GM21390 (cell line): ENCODE measurements at regions not wholly inside any gene's neighbourhood (a gene's known extent, or its start where the extent isn't known, plus 50 kb on each side); places are given as distances from the start of the nearest gene placed in this dataset.
"Not testable (repeated sequence)": the region's sequence is repeated elsewhere in the genome, so short reads cannot be mapped to it uniquely, and the experiment has no call there.

Experiments used
- ATAC-seq: cut with Tn5 transposase; IDR thresholded peaks from one replicate; pipeline ENCODE4 v1.9.1; 2021; ENCODE audit not compliant: unreplicated experiment

DNA sequence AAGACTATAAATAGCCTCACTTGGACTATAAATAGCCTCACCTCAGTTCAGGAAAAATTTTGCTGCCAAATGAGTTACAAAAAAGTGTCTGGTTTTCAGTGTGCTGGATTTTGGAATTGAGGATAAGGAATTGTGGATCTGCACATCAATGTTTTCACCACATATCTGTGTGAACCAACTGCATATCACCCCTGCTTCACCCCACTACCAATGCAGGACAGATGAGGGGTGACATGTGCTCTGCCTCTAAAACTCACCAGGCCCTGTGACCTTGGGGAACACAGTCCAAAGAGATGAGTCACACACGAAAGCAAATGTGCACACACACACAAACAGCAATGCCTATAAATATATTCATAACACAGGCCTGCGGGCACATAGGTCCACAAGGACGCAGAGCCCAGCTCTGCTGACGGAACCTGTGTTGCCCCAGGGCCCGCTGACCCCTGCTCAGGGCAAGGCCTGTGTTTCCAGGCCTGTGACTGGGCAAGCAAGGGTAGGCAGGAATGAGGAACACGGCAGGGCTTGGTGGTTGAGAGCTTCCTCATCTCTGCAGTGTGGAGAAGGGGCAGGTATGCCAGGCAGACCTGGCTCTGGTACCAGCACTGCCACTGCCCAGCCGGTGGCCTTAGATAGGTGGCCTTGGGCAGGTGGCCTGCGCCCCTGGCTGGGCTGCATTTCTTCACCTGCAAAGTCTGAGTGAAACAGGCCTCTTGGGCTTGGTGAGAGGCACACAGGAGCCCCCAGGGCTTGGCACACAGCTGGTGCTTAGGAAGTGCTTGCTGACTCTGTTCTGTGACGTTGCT, 82.4 kb downstream of the ARL6IP4 start:
- ATAC-seq = no peak

DNA sequence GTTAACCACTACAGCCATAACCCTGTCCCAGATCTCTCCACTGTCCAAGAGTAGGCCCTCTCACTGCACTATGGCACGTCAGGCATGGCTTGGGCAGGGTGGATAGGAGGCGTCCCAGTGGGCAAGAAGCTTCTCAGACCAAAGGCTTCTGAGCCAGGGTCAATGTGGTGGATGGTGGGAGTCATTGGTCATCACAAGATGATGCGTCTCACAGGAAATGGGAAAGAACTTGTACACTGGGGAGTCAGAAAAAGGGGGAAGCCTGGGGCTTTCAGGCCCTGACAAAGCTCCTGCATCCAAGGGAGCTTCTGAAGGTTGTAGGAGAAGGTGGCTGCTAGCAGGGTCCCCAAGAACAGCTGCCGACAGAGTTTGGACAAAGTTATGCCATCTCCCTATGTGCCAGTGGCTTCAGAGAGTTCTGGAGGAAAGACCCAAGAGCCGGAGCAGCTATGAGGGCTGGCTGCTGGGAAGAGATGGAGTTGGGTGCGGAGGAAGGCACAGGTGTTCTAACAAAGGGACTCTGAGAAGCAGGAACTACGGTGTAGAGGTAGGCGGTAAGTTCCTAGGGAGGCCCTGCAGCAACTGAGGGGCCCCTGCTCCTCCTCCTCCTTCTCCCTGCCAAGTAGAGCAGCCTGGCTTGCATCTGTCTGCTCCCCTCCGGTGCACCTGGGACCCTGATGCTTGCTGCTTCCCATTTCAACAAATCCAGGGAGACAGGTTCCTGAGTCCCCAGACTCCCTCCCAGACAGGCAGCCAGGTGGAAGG, 81.1 kb downstream of the ARL6IP4 start:
- no peak for ATAC-seq

DNA sequence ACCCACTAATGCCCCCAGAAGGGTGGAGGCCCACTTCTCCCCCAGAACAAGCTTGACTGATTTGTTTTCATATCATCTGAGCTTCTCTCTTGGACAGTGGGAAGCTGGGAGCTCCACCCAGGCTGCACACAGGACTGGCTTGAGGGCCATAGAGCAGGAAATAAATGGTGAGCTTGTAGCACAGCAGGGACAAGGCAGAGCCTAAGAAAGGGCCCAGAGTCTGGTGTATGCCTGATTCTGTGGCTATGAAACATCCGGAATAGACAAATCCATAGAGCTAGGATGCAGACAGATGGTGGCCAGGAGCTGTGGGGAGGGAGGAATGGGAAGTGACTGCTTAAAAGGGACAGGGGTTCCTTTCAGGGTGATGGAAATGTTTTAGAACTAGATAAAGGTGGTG, 79.0 kb downstream of the ARL6IP4 start:
- no peak for ATAC-seq

DNA sequence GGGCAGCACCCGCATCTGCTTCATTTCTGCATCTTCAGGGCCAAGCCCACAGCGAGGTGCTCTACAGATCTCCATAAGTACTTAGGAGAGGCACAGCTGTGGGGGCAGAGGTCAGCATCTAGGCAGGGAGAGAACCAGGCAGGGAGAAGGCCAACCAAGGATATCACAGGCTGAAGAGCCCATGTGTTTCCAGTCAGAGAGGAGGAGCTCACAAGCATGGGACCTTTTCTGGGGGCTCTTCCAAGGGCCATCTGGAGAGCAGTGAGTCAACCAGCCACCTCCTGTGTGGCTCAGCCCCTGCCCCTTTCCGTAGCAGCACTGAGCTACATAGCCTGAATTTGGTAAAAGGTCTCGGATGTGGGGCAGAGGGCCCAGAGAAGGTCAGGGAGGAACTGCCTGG, 78.5 kb downstream of the ARL6IP4 start:
- no peak for ATAC-seq

DNA sequence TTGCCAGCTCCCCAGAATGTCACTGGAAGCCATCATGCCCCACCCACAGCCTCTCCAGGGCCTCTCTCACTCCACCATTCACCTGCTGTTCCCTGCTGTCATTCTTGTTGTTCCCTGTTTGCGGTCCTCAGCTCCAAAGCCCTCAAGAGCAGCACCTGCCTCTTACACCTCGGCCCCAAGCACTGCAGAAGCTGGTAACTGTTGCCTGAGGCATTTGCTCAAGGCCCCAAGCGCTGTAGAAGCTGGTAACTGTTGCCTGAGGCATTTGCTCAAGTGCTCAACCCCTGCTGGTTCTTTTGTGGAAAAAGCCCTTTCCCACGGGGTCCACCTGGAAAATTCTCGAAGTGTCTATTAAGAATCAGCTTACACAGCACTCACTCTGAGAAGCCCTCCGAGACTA, 78.0 kb downstream of the ARL6IP4 start:
- no peak for ATAC-seq

DNA sequence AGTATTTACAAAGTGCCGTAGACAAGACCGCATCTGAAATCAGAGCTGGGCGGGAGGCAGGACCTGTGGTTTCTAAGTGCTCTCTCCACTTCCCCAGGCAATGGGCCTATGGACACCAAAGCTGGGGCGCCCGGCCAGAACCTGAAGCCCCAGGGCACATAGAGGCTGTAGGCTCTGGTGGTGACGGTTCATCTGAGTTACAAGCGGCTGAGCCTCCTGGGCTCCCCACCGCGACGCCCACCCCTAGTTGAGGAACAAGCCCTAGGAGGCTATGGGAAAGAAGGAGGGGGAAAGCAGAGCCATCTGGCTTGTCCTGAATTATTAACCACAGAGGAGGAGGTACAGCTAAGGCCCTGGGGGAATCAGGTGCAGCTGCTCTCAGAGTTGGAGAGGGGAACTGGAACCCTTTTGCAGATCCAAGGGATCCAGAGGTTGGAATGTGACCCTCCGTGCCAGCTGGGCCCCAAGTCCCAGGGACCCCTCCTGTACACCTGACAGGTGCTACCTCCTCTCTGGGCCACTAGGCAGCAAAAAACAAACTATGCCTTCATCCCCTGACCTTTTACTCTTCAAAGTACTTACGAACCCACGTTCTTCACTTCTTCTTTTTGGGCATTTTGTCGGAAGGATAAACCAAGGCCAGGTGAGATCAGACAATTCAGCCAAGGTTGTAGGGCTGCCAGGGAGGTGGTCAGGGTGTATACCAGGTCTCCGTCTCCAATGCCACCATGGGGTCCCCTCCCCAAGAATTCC, 77.2 kb downstream of the ARL6IP4 start:
- ATAC-seq = no peak

DNA sequence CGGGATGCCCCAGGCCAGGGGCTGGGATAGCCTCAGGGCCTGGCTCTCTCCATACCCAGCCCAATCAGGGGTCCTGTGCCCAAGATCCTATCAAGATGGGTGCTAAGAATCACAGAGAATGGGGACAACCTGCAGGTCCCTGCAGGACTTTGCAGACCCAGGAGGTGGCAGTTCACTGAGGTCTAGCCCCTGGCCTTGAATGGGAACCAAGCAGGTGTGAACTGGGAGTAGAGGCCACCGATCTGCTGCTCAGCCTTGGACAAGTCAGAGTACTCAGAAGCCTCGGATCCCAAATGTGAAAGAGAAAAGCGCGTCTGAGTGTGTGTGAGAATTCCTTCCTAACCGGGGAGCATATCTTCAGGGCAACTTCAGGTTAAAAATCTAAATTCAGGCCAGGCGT, 76.2 kb downstream of the ARL6IP4 start:
- ATAC-seq = no peak

DNA sequence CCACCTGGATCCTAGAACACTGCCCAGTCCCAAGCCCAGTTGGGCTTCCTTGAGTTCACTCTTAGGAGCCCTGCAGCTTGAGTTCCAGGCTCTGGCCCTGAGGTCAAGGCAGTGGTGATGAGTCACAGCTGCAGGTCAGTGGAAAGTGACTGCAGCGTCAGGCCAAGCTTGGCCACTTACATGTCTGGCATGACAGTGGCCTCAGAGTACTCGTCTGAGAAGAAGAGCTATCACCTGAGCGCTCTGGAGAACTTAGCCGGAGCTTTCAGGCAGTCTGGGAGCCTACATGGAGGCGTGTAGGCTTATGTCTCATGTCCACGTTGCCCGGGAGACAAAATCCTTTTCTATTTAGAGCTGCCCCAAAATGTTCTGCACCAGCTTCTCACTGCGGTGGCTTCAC, 75.6 kb downstream of the ARL6IP4 start:
- ATAC-seq = no peak

DNA sequence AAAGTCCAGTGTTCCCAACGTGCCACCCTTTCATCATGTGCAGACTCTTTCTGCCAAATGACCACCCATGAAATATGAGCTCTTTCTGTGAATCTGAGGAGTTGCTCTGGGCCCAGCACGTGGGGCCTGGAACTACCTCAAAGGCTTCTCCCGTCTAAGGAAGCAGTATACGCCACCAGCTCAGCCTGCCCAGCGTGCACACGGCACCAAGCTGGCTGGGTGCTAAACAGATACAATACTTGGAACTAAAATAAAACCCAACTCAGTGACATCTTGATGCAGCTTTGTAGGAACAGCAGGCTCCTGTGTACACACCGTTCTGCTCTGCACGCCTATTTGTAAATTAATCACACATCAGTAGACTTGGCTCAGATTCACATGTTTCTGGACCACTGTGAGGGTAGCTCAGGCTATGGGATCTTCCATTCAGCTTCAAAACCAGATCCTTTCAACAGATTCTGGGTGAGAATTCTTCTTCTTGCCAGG, 74.8 kb downstream of the ARL6IP4 start:
- no peak for ATAC-seq

DNA sequence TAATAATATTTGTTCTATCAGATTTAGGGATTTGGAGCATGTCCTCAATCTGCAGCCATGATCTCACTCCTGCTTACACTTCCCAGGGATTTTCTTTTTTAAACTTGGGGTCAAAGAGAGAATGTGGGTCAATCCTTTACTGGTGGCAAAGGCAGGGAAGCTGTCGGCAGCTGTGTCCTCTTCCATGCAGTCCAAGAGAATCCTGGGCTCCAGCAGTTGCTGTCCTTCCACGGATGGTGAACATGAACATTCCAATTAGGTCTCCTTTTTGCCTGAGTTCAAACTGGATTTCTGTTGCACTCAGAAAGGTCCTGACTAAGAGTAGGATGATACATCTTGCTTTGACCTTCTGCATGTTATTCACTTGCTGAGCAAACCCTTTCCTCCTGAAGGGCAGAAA, 73.9 kb downstream of the ARL6IP4 start:
- ATAC-seq = no peak

DNA sequence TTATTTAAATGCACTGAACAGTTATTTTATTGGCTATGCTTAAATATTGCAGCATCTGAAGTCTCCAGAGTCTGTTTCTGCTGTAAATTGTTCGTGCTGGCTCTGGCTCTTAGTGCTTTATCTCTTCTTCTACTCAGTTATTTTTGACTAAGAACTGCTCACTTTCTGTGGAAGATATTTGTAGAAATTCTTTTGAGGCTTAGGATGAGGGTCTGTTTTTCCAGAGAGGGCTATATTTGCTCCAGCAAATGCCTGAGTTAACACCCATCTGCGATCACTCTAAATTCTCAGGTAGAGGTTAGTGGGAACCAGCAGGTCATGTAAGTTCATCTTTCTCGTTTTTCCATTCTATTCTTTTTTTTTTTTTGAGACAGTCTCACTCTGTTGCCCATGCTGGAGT, 71.1 kb downstream of the ARL6IP4 start:
- no peak for ATAC-seq

DNA sequence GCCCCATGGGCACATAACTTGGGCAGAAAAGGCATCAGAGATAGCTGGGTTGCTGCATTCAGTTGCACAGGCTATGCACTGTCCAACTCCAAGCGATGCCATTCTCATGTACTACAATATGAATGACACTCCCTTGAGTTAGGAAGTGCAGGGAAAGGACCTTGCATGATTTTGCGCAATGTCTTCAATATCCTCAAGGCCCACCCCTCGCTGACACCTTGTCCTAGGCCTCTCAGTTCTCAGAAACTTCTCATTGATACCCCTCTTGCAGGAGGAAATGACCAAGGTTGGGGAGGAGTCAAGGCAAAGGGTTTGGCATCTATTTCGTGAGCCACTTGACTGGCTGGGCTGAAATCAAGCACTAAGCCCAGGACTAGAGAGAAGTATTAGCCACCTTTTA, 70.4 kb downstream of the ARL6IP4 start:
- no peak for ATAC-seq

DNA sequence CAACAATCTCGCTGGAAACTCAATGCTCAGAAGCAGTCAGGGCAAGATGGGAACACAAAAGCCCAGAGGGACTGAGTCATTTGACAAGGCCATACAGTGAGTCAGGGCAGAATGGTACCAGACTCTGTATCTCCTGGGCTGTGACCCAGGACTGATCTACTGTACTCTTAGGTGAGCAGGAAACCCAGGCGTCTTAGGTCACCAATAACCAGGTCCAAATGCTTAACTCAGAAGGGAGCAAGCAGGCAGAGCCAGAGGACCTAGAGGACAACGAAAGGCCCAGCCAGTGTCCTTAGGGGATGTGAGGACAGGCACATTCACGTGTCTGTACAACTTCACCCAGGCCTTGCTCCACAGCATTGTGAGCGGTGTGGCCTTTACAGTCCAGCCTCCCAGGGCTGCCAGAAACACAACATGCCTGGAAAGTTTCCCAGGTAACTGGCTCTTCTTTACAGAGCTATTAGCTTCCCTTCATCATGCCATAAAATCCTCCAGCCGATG, 69.9 kb downstream of the ARL6IP4 start:
- ATAC-seq = no peak

DNA sequence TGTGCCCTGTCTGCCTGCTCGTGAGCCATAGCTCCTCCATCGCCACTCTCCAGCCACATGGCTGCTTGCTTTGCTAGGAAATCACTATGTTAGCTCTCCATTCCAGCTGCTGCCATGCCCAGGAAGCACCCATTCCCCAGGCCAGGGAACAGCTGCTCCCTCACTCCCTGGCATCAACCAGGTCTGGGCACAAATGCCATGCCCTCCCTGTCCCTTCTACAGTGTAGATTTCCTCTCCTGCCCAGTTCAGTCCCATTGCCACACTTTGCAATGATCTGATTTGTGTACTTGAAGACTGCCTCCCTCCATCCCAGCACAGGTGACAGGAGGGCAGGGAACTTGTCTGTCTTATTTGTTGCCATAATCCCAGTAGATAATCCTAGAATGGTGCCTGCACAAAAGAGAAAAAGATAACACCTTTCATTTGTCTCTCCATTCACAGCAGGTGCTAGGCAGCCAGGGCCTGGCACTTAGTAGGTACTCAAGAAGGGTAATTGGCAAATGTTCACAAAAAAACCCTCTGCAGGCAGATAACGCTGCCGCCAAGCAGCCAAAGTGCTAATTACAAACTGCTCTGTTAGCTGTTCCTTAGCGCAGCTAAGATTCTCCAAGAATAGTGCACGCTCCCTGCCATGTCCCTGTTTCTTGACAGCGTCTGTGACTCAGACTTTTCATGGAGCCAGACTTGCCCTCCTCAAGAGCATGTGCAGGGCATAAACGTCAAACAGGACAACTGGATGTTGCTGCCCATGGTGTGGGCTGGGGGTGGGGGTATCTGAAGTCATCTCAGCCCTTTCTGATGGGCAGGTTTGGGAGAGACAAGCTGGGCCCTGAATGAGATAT, 69.1 kb downstream of the ARL6IP4 start:
- ATAC-seq = no peak

DNA sequence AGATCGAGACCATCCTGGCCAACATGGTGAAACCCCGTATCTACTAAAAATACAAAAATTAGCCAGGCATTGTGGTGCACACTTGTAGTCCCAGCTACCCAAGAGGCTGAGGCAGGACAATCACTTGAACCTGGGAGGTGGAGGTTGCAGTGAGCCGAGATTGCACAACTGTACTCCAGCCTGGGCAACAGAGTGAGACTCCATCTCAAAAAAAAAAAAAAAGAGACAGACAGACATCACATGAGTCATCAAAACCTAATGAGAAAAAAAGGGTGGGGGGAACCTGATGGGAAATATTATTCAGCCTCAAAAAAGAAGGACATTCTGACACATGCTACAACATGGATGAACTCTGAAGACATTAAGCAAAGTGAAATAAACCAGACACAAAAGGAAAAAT, 67.4 kb downstream of the ARL6IP4 start:
- ATAC-seq = not testable (repeated sequence)

DNA sequence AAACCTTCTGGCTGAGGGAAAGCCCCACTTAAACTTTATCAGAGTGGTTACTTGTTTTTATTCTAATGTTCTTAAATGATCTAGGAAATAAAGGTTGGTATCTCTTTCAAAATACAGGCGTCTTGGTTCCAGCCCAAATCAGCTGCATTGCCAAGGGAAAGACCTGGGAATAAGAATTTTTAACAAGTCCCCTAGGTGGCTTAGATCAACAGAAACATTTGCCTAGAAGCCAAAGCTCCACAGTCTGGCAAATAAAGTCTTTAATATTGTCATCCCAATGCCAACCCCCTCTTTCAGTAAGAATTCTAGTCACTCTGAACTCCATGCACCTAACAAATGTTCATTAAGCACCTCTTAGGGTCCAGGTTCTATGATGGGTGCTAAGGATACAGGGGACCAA, 66.8 kb downstream of the ARL6IP4 start:
- ATAC-seq = no peak

DNA sequence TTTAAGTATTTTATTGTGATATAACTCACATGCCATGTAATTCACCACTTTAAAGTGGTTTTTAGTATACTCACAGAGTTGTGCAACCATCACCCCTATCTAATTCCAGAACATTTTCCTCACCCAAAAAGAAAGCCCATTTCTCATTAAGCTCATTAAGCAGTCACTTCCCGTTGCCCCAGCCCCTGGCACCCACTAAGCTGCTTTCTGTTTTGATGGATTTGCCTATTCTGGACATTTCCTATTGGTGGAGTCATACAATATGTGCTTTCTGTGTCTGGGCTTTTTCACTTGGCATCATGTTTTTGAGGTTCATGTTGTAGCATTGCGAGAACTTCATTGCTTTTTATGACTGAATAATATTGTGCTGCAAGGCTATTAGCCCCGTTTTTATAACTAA, 66.0 kb downstream of the ARL6IP4 start:
- no peak for ATAC-seq

DNA sequence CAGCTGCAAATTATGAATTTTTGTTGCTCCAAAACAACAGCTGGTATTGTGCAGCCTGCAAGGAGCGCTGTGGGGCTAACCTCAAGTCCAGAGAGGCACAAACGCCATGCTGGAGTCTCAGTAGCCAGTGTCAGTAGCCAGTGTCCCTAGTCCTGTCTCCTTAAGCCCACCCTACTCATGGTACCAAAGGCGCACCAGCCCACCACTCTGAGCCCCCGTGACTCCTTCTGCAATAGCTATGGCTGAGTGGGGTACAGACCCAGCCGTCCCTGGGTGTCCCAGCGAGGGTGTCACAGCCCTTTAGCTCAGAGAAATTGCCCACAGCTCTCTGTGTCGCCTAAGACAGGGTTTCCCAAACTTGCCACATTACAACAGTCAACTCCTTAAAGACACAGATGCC, 65.2 kb downstream of the ARL6IP4 start:
- no peak for ATAC-seq

DNA sequence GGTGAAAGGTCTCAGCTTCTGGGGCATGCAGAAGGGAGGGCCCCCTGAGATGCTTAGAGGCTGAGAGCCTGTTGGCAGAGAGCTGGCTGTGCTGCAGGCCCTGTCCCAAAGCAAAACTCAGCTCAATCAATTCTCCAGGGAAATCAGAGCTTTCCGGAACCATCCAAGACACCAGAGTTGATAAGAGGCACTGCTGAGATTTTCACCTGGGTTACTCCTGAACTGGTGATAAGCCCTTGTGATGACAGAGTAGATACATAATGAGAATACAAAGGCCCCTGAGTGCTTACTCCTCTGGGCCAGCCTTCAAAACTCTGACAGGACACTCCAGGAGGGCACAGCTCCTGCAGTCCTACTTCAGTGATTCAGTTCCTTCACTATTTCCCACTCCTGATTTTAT, 63.9 kb downstream of the ARL6IP4 start:
- no peak for ATAC-seq

DNA sequence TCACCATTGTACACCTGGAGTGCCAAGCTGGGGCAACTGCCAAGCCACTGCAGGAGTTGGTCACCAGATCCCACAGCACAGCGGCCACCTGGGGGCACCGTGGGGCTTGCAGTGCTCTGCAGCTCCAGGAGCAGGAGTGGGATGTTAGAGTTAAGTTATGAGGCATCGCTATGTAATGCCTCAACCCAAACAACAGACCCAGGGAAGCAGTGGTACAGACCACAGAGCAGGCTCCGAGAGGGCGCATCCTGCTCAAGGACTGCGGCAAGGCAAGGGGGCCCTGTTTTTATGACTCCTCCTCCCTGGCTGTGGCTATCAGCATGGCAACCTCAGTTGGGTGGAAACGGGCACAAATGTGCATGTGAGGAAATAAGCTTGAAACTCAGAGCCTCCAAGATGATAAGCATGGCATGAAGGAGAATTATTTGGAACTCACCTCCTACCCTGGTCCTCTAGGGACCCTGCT, 63.1 kb downstream of the ARL6IP4 start:
- ATAC-seq = no peak
